GM21381 (cell line): ENCODE measurements at regions not wholly inside any gene's neighbourhood (a gene's known extent, or its start where the extent isn't known, plus 50 kb on each side); places are given as distances from the start of the nearest gene placed in this dataset.

ENCODE experiments used
- ATAC-seq: cut with Tn5 transposase; IDR thresholded peaks from one replicate; pipeline ENCODE4 v1.9.1; 2021; ENCODE audit warnings: mild to moderate bottlenecking, moderate library complexity; ENCODE audit not compliant: unreplicated experiment

- no peak for ATAC-seq
These were observed 146.1 kb downstream of the PDHA2 start for GRCh38 chr4:95985791-95986550.

GRCh38 chr4:95987851-95988250 is 148.0 kb downstream of the PDHA2 start:
- ATAC-seq, result no peak

DNA sequence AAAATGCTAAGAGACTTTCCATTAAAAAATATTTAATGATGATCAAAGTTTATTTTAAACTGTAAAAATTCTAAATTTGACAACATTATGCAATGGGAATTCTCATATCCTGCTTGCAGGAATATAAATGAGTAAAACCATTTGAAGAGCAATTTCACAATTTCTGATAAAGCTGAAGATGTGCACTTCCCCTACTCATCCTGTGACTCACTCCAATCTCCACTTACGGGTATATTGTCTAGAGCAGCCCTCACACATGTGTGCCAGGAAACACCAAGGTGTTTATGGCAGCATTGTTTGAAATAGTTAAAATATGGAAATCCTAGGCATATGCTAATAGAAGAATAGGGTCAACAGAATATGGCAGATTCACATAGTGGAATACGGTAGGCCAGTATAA is 158.4 kb downstream of the PDHA2 start:
- no peak for ATAC-seq

DNA sequence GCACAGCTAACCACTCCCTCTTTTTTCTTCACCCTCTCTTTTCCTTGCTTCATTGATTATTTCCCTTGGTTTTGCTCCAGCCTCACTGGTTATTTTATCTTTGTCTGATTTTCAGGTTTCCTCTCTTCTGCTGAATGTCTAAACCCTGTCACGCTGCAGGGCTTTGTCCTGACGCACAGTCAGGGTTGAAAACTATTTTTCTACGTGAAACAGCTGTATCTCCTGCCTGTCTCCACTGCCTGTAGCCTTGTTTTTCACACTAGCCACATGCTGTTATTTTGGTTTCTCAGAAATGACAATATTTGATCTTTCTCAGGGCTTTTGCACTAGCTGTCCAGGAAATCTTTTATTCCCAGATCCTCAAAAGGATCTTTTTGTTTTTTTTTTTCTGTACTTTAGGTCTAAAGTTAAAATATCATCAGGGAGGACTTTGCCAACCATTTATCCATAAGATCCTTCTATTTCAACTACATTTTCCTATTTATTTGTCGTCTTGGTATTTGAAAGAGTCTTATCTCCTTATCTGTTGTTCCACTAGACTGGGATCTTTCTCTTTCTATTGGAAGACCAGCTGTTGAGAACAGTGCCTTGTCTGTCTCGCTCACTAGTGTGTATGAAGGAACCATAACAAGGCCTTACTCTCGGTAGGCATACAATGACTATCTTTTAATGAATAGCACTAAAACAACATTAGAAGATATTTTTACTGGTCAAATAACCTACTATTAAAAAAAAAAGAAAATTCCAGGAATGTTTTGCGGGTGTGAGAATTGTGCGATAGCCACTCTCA is 164.3 kb downstream of the PDHA2 start:
- ATAC-seq, result no peak

DNA sequence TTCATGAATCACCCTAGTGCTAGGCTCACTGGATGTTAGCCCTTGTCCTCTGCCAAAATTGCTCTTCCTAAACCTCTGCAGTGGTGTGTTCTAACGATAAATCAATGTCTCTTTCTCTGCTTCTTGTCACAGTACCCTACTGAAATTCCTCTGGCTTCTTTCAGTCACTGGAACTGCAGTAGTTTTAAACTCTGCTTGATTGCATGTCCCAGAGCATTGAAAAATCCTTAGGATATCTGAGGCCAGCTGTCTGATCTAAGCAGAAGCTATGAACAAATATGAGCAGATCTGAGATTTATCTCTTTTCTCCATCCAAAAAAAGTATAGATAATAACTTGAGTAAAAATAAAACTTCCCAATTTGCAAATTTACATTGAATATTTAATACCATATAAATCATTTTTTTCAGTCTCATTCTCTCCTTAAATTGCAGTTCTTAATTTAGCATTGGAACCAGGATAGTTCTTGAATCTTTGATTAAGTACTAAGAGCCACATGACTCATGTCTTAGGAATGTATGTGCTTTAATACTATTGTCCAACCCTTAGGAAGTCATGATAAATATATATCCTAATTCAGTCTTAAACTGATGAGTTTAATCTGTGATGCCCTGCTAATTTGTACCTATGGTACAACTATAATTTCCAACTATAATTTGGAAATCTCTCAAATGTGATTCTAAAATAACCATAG is 169.7 kb downstream of the PDHA2 start:
- ATAC-seq, result no peak

DNA sequence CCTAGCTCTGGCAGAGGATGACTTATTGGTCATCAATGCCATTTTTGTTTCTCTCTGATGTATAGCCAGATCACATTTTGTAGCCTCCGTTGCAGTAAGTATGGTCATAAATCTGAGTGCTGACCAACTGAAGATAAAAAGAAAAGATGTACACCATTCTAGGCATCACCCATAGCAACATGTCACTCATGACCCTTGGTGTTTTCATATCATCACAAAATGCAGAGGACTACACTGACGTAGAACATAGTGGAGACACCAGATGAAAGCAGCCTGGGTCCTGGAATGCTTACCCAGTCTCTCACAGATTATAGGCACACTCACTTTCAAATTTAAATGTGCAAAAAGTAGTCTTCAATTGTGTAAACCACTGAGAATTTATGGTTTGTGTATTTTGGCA is 172.8 kb downstream of the PDHA2 start:
- no peak for ATAC-seq

DNA sequence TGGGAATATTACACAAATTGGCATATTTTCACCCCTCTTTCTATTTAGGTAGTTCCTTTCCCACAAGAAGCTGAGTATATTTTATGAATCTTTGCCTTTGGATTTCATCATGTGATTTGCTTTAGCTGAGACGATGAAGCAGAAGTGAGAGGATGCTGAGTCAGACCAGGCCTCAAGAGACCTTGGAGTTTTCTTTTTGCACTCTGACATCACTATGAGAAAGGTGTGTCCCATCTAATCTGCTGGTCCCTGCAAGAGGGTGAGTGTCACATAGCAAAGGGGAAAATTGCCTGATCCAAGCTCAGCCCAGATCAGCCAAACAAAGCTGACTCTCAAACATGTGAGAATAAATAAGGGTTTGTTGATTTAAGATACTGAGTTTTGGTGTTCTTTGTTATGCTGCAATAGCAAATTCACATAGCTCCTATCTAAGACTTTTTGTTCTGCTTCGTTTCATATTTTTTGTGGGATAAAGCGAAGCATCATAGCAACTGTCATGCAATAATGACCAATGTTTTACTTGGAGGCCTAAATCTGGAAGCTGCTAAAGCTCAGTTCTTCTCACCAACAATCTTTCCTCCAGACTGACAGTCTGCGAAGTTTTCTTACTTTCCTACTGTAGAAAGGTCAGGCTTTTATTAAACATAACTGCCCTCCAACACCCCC is 176.9 kb downstream of the PDHA2 start:
- ATAC-seq, result no peak

- ATAC-seq, result no peak
These were observed 185.1 kb downstream of the PDHA2 start for GRCh38 chr4:96025011-96025410.

DNA sequence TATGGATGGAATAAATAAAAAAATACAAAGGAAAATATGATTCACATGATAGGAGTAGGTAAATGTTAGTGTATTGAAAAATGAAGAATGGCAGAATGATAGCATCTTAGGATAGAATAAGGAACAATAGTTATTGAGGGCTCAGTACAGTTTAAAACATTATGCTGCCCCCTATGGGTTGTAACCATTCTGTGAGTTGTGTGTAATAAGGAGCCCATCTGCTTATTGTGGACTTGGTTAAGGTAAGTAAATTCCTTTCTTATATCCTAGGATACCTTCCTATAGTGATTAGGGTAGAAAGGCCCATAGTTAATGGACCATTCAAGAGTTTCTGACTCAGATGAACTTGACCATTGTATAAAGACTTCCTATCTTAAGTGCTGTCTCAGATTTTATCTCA is 195.8 kb downstream of the PDHA2 start:
- ATAC-seq, result no peak

DNA sequence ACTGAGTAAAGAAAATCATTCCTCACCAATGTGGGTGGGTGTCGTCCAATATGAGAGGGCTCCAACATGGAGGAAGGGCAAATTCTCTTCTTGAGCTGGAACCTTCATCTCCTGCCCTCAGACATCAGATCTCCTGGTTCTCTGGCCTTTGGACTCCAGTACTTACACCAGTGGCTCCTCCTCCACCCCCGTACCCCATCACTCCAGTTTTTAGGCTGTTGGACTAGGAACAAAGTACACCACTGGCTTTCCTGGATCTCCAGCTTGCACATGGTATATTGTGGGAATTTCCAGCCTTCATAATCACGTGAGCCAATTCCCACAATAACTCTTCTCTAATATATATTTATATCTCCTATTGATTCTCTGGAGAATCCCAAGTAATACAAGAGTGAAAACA is 196.9 kb downstream of the PDHA2 start:
- no peak for ATAC-seq

- ATAC-seq, result no peak
These were observed 197.8 kb downstream of the PDHA2 start for GRCh38 chr4:96037705-96038104.

DNA sequence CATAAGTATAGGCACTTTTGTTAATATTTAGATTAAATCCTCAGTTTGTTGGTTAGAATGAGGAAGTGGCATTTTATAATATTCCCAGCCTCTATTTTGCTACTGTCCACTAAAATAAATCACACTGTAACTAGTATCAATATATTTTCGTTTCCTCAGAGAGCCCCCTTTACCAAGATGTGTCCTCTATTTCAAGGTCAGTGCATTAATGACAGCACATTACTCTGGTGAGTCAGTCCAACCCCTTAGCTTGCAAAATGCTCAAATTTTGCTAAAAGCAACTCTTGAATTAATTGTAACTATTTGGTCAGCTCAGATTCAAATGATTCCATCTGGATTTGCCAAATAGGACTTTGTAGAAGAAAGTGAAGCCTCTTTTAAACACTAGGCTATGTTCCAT is 199.3 kb downstream of the PDHA2 start:
- ATAC-seq, result no peak

DNA sequence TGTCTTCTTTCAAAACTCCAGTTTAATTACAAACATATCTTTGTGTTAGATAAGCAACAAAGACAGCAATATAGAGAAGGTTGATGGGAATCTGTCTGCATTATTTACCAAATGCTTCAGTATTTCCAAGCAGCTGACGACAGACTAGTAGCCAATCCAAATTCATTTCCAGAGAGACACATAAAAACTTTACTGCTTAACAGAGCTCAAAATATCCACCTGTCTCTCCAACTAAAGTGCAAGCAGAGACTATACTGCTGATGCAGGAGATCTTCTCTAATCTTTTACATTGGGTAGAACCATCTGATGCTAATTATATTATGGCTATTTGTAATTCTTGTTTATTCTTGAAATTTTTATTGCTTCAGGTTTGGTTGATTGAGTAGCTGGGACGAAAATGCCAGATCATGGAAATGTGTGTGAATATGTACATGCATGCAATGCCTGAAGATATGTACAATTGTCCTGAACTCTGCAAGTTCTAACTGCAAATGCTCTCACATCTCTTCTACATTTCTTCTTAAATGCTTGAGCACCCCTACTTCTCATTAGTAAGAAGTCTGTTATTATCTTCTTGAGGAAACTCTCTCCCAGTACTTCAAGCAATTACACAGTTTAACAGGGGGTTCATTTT is 200.0 kb downstream of the PDHA2 start:
- no peak for ATAC-seq

GRCh38 chr4:96044971-96045370 is 205.1 kb downstream of the PDHA2 start:
- no peak for ATAC-seq

DNA sequence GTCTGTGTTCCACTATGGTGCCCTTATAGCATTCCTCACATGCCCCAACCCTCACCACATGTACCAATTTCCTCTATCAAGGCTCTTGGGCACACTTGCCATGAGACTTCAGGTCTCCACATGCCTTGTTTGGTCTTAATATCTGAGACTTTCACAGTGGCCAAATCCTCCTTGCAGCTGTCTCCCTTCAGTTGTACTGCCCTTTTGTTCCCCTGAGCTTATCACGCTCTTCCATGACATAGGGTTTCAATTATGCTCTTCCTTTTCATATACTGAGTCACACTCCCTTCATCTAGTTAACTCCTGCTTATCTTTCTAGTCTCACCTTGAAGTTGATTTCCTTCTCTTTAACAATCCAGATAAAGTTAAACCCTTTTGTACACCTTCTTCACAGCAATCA is 212.9 kb downstream of the PDHA2 start:
- ATAC-seq, result no peak

DNA sequence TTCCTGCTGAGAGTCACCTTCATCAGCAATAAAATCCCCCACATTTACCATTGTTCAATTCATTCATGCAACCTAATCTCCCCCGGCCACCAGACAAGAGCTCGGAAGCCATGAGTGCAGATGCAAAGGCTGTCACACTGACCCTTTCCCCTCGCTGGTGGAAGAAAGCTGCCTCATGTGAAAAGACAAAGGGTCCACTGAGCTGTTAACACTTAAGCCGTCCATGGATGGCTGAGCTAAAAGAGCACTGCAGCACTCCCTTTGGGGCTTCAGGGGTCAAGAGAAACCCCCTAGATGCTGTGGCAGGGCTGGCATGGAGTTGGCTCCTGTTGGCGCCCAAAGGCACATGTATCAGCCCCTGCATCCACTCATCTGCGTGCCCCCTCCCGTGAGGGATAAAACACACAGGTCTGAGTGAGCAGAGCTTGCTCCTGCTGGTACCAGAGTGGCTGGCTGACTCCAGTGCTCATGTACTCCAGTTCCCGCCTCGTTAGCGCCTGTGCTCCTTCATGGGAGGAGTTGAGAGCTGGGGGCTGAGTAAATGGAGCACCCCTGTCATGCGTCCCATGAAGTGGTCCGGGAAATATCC is 216.5 kb downstream of the PDHA2 start:
- no peak for ATAC-seq

- ATAC-seq, result no peak
These were observed 223.7 kb downstream of the PDHA2 start for GRCh38 chr4:96063639-96064038.

- ATAC-seq, result no peak
These were observed 233.6 kb downstream of the PDHA2 start for GRCh38 chr4:96073461-96073860.

- no peak for ATAC-seq
These were observed 252.3 kb downstream of the PDHA2 start for GRCh38 chr4:96092151-96092705.

- no peak for ATAC-seq
These were observed 253.2 kb downstream of the PDHA2 start for GRCh38 chr4:96093057-96093456.
